NCI-H524 treated with DMSO at 0.1 percent for 48 hours (cell line): ENCODE measurements at regions not wholly inside any gene's neighbourhood (a gene's known extent, or its start where the extent isn't known, plus 50 kb on each side); places are given as distances from the start of the nearest gene placed in this dataset.

ENCODE experiments used
- DNase-seq: peaks from one replicate; lab custom pipeline; 2025; lab: John Stamatoyannopoulos, UW

DNA sequence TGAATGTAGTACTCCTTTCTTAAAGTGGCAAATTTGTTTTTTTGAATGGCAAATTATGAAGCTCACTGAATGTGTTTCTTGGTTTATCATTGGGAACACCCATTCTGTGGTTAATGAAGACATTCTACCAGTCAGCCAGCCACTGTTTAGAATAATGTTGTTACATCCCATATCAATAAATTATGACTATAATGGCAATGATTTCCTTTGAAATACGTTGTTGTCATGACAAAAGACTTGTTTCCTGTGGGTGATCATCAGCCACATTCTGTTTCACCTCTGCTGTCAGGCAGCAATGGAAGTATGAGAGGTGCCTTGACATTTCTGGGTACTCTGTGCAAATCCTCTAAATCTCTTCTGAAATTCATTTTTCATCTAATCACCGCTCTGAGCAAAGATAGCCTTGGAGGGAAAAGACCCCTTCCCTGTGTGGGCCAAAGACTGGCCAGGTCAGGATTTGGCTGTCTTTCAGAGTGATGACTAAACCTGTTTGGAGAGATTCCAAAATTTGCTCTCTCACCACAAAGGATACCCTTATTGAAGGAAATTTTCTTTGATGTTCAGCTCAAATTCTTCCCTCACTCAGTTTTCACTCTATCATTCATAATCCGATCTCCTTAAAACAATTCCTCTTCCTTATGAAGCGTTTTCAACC, 869.2 kb downstream of the BCL11A start:
- no peak for DNase-seq

DNA sequence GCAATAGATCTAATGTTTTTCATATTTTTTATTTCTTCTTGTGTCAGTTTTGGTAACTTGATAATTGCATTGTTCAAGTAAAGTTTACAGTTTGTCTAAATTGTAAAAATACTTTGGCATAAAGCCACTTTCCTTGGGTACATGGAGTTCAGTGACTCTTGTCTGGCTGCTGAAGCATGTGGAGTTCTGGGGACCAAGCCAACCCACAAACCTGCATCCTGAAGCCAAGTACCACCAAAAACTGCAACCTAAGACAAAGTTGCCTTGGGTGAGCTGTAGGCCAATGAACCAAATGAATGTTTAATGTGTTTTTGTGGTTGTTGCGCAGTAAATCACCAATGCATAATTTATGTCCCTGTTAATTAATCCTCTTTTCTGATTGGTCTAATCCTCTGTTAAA, 872.6 kb downstream of the BCL11A start:
- no peak for DNase-seq

DNA sequence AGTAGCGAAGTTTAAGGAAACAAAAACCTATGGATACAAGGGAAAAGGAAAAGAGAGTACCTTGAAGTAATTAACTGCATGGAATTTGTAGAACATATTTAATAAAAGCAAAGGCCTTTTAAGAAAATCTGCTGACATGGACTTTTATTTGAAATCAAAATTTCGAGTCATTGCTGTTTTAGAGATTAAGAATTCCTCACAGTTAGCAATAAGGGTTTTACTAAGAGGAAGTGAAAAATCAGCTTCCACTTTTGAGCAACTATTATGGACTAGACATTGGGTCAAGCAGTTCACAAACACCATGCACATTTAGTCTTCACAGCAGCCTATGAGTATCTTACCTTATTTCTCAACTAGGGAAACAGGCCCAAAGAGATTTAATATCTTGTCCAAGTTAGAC, 876.3 kb downstream of the BCL11A start:
- DNase-seq: no peak

DNA sequence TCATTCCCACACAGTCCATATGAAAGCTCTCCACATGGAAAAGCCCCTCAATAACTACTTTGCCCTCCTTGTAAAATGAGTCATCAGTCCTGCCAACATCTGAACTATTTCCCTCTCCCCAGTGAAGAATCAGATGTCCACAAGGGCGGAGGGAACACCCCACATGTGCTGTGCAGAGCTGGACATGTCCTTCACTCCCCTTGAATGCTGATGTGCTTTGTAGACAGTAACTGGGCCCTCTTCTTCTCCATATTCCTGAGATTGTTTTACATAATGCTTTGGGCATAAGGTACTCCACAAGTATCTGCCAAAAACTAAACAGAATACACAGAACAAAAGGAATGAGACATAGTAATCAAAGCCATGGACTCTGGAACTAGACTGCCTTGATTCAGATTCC, 879.4 kb downstream of the BCL11A start:
- DNase-seq: no peak

DNA sequence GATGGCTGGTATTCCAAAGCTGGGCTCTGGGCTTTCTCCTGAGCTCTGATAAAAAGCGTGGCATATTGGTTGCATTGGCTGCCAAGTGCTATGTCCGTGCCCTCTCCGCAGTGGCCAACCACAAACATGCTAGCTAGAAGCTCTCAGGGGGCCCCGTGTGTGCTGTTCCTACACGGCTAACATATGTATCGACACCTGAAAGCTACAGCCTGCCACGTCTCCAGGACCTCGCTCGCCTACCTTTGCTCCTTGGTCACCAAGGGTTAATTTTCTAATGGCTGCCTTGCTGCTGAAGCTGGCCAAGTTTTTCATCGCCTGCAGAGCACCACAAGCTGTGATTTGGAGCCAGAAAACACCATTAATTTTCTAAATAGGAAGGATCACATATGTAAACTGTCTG, 888.4 kb downstream of the BCL11A start:
- no peak for DNase-seq

DNA sequence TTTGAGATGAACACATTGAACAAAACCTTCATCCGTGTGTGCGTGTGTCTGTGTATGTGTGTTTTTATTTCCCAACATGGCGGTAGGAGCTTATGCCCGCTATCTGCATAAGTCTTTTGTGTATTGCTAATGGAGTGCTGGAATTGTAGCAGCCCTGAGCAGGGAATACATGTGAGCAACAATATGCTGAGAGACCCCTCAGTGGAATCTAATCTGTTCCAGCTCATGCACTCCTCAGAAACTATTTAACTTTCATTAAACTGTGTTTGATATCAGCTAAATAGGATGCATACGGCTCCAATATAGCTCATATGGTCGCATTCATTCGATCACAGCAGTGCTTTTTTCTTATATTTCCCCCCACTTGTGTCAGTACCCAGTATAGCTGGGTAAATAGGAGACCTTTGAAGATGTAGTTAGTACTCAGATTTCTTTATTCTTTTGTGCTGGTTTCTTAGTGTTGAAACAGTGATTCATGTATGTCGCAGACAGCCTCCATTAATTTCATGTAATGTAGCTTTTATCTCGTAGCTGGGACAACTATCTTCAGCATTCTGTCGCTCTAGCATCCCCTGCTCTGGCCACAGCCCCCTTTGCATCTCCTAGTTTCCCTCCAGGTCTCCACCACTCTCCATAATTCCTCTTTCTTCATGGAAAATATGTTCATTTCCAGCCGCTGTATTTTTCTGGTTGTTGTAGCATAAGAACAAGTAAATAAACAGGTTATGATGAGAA, 891.2 kb downstream of the BCL11A start:
- no peak for DNase-seq

DNA sequence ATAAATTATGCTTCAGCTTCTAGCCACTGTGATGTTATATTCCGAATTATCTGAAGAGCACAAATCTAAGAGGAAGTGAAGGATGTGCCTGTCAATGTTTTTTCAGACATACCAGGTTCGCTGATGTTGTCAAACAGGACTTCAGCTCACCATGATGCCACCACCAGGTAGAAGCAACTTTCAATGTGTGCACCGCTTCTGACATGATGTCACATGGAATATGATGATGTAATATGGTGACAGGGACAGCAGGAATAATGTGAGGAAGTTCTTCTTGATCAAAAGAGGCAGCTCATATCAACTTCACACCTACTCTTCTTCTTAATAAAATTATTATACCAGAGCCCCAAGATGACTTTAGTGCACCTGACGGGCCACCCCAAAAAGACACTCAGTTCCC, 893.2 kb downstream of the BCL11A start:
- no peak for DNase-seq

DNA sequence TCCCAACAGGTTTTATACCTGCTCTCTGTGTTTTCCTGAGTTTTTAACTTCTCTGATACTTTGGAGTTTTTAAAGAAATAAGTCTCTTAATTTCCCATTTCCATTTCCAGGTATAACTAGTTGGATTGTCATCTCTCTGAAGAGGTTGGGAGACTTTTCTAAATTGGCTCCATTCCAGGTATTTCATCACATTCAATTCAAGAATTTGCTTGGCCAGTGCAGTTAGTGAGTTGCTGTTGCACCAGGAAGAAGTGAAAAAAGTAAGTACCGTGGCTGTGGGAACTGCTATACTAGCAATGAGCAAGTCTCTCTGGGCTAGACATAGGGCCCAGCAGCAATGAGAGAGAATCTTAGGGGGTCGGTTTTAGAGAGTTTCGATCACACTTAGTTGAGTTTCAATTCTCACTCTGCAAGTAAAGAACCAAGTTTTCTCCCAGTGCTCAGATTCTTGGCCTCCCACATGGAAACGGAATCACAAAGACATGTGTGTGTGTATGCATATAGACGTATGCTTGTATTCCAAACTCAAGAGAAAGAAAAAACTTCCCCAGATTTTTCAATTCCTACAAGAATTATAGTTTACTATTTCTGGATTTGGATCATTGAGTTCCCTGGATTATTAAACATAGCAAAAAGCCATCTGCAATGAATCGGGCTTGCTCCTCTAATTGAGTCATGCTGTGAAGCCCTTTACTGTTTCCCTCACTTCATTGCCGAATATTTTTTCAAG, 894.4 kb downstream of the BCL11A start:
- DNase-seq: no peak

DNA sequence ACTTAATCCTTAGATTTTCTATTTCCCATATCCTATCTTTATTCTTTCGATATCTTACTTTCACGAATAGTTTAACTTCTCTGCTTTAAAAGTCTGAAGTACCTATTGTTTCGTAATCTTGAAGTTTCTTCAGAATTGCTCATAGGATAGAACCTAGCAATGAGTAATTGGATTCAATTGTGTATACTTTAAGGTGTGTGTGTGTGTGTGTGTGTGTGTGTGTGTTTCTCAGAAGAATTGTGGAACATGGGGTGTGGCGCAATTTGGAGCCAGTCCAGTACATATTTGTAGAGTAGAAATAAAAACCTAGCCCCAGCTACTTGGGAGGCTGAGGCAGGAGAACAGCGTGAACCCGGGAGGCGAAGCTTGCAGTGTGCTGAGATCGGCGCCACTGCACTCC, 897.6 kb downstream of the BCL11A start:
- DNase-seq: no peak

DNA sequence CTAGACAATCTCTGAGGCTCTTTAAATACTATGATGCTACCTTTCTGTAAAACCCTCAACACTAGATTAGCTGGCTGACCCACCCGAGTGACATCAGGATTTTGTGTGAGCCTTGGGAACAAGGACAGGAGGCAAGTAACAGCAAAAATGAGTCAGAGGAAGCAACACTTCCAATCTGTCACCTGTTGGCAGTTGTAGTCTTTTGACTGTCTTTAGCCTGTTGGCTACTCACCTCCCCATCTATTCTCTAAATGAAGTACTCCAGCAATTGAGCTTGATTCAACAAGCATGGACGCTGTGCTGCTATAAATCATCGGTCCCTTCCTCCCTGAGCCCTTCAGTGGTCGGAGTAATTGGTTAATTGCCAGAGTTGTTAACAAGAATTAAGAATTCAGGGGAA, 898.7 kb downstream of the BCL11A start:
- DNase-seq: no peak

DNA sequence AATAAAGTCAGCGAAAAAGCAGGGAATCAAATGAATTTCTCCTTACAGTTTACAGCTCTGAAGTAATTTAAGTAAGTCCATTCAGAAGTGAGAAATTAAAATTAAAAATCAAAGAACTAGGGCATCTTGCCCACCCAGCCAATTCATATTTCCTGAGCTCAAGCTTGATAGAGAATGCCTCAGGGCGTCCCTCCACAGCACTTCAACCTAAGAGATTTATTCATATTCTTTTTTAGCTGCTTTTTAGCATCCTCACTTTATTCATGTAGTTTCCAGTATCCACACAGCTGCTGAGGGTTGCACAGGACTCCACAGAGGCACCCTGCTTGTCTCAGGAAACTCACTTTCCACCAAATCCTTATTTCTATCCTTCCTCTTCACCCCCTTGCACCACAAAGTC, 900.3 kb downstream of the BCL11A start:
- no peak for DNase-seq

DNA sequence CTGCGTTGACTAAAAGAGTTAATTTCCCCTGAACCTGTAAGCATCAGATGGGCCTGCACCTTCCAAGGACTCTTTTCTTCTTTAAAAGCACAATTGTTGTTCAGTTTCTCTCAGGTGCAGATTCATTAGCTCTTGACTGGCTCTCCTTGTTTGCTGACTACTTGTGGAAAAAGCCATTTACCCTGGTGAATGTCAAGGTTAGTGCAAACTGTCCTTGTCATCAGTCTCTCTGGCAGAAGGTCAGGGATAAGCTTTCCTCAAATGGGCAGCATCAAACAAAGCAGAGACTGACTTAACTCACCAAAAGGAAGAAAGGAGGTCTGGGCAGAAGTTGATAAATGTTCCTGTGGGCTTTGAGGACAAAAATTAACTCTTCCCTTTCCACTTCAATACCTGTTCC, 922.7 kb downstream of the BCL11A start:
- no peak for DNase-seq

DNA sequence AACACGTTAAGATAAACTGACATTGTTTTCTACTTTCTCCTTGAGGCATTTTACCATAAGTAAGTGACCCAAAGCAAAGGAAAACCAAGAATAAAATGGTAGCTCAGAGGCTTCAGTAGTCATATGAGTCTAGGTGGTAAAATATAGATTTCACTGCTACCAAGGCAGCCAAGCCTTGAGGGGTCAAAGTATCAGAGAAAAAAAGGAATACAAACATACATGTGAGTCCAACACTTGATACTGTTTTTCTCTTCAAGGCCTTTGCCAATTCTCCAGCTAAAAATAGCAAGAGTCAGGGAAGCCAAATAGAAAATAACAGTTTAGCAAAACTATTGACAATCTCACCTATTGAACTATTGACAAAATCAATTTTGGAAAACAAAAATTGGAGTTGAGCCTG, 925.9 kb downstream of the BCL11A start:
- no peak for DNase-seq

DNA sequence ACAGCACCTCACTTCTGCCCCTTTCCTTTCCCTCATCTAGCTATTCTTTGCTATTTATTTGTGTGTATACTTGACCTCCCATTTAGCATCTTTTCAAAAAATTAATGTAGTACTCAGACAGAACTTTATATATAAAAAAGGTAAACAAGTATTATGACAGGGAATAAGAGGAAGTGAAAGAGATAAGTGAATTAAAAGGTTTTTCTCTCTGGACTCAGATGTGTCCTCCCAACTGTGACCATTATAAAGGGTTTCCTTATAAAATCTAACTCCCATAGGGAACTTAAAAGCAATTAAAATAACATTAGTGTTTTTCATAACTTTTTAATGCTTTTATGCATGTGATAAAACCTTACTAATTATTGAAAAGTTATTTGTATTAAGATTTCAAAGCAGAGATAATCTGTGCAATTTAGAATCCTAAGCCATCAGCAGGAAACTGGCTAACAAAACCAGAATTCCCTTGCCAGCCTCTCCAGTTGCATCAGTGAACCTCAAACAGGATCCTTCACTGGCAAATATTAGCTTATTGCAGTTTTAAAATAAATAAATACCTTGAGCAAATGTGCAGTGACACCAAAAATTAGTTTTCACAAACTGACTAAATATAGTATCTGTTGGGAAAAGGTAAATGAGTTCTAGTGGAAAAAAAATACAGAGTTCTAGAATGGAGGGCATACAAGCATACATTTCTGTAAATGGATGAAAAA, 930.7 kb downstream of the BCL11A start:
- DNase-seq: no peak

DNA sequence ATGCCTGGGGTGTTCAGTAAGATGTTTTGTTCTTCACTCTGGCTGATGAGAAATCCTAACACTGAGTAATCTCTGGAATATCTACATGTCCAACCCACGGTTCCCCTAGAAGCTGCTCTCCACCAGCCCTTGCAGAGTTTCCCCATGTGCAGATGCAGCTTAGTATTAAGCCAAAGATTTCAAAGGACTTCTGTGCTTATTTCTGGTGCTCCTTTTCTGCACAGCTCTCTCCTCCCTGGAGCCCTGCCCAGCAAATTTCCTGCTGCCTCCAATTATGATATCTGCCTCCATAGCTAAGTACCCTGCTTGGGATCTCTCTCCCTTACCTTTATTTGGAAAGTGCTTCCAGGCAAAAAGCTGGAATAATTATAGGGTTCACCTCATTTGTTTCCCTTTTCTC, 949.3 kb downstream of the BCL11A start:
- no peak for DNase-seq

DNA sequence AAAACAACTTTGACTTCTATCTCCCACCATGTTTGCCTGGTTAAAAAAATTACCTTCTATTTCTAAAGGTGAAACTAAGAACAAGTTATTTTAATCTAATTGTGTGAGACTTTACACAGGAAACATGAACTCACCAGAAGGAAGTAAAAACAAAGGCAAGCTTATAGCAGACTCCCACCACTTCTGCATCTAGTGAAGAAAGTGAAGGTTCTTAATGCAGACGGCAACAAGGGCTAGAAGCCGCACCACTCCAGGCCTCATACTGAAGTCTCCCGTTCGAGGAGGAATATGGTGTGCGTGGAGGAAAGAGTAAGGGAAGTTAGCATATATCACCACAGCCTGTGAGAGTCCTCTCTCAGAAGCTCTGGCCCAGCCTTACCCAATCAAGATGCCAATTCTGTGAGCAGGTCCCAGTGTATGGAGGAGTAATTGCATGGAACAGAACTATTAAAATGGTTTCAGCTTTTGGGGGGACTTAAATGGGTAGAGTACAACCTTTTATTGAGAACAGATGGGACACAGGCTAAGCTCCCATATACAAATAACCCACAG, 958.7 kb downstream of the BCL11A start:
- no peak for DNase-seq

DNA sequence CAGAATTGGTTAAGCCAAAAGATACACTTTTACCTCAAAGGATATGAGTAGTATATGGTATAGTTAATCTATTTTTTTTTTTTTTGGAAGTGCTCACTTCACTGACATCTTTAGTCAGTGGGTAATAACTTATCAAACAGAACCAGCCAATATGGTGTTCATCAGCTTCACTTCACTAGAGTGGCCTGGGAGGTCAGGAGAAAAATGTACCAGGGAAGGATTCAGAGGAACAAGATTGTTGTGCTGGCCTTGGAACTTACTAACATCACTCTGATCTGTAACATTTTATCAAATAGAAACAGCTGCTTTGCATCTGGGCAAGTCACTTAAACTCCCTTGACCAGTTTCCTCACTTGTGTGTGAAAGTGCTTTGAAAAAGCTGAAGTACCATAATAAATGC, 962.7 kb downstream of the BCL11A start:
- DNase-seq: no peak

DNA sequence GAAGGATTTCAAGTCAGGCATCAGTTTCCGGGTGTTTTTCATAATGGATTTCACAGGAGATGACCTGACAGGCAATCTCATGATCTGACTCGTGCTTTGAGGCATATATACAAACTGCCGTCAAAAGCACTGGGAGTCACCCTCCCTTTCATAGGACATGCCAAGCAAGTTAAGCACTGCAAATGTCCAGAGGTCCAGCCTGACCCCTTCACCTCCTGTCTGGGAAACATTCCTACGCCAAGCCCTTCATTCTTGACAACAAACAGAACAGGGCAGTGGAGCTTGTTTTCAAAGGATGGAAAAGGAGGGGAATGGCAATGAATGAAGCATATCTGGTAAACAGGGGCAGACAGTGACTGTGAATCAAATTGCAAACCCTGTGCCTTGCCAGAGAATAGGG, 963.6 kb downstream of the BCL11A start:
- no peak for DNase-seq

DNA sequence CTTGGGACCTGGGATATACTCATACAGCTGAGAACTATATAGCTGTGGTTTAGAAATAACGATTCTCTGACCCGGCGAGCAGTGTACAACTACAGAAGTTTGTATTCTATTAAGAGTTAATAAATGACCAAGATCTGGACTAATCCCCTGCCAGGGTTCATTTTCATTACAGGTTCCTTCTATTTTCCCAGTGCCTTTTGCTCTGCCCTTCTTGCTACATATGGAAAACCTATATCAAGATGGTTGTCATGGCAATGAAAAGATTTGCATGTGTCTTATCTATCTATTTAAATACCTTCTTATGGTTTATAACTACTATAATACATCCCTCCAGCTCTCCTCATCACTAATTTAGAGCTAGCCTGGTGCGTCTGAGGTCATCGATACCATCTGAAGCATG, 965.2 kb downstream of the BCL11A start:
- no peak for DNase-seq

DNA sequence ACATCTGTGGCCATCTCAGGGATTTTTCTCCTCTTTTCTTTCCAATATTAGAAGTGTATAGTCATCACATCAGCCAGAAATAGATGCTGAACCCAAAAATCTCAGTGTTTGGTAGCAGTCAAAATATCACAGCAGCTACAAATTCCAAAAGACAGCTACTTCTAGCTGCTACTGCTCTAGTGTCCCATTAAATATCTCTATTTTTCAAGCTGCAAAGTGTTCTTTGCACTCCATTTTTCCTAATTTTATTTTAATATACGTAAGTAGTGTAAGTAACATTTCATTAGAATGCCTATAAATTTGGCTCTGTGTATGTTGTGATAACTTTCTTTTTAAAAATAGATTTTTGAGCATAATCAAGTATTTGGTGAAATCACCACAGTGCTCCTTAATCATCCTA, 967.3 kb downstream of the BCL11A start:
- no peak for DNase-seq

DNA sequence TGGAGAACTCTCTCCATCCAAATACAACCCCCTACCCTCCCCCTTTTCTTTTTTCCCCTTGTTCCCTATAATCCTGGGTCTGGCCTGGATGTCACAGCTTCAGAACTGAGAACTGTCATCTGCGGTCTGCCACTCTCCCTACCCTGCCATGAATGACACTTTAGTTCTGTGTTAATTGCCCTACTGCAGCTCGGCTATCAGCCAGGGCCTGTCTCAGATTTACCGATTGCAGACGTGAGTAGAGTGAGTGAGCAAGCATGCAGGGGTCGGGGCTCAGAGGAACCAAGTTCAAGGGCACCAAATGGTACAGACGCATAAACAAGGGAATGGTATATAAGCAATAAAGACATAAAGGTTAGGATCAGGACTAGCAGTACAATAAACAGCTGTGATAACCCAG, 967.8 kb downstream of the BCL11A start:
- no peak for DNase-seq

DNA sequence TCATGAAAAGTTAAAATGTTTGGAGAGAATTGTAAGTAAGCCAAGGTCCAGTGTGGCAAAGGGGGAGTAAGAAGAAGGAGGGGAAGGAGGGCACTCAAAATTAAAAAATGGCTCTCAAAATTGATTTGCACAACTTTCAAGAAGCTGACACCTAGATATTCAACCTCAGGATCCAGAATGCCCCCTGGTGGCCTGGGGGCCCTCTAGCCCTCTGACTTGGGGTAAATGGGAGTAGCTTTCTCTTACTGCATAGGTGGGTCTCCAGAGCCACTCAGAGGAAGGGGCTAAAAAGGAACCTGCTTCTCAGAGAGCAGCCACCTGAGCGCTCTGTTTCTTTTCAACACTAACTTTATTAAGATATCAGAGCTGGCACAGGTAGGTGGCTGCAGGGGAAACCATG, 968.5 kb downstream of the BCL11A start:
- no peak for DNase-seq
